Medulla oblongata (tissue), 1 donor: ENCODE measurements at regions not wholly inside any gene's neighbourhood (a gene's known extent, or its start where the extent isn't known, plus 50 kb on each side); places are given as distances from the start of the nearest gene placed in this dataset.
"Not testable (repeated sequence)": the region's sequence is repeated elsewhere in the genome, so short reads cannot be mapped to it uniquely, and the experiment has no call there.

ENCODE experiments used
- DNase-seq: peaks from one replicate; pipeline ENCODE4 v3.0.0-alpha.2; 2015; ENCODE audit errors: extremely low spot score

- DNase-seq = no peak
Measured at GRCh38 chr2:33712674-33713073, 113.6 kb upstream of the FAM98A start.

GRCh38 chr2:33709951-33710350, 110.9 kb upstream of the FAM98A start:
- no peak for DNase-seq

DNA sequence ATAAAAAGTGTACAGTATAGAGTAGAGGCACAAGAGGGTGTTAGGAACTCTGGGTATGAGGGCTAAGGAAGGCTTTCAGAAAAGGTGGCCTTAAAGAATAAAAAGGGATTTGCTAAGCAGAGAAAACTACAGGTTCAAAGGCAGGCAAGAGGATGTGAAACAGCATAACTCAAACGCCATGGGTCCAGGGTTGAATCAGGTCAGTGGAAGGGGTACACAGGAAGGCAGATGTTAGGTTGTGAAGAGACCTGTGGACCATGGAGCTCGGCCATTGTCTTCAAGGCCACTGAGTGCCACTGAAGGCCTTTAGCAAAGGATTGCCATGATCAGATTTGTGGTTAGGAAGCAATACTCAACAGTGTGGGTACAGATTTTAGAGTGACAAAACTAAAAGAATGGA, 108.2 kb upstream of the FAM98A start:
- no peak for DNase-seq

DNA sequence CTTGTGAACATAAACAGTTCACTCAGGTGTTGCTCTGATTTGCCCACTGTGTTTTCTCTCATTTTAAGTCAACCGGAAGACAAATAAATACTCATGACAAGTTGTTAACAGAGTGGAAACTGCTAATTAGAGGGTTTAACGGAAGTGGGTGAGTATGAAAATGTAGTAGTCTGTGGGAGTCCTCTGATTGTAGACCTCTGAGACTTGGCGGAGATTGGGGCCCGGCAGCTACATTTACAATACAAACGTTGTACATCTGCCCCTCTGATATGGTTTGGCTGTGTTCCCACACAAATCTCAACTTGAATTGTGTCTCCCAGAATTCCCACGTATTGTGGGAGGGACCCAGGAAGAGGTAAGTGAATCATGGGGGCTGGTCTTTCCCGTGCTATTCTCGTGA, 107.3 kb upstream of the FAM98A start:
- no peak for DNase-seq

DNA sequence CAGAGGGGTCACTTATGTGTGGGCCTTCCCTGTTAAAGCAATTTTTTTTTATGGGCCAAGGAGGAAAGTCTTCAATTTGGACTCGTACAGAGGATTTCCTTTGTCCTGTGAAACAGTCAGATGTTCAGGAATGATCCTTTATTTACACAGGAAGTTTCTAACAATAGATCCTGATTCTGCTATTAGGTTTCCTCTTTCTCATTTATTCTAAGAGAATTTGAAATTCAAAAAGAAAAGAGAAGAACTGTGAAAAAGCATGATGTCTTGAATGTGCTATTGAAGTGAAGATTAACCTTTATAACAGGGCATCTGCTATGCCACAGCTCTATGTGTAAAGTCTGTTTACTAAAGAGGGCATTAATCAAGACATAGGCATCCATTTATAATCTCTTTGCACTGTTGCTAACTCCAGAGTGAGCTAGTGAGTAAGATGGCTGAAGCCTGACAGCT, 105.3 kb upstream of the FAM98A start:
- no peak for DNase-seq

DNA sequence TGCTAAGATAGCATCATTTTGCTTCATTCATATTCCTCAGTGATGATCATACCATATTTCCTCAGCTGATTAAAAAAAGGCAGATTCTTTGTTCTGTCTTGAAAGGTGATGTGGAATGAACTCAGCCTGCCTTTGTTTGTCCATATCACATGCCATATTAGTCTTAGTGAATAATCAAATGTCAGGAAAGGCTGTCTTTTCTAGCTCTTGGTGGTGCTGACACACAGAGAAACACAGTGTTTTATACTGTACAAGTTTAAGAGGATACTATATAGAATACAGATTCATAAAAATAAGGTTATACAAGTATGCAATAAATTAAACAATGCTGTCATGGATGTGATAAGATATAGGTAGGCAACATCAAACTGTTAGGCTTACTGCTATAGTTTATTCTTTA, 97.1 kb upstream of the FAM98A start:
- no peak for DNase-seq

- no peak for DNase-seq
Measured at GRCh38 chr2:33694904-33695303, 95.8 kb upstream of the FAM98A start.

DNA sequence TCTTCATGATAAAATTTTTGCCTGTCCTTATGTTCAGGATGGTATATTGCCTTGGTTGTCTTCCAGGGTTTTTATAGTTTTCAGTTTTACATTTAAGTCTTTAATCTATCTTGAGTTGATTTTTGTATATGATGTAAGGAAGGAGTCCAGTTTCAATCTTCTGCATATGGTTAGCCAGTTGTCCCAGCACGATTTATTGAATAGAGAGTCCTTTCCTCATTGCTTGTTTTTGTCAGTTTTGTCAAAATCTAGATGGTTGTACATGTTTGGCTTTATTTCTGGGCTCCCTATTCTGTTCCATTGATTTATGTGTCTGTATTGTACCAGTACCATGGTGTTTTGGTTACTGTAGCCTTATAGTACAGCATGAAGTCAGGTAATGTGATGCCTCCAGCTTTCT, 91.6 kb upstream of the FAM98A start:
- DNase-seq = not testable (repeated sequence)

- peak; percentile 34 for DNase-seq
Measured at GRCh38 chr2:33681364-33681757, 82.3 kb upstream of the FAM98A start.

GRCh38 chr2:33680644-33681363, 81.7 kb upstream of the FAM98A start:
- DNase-seq = peak; percentile 4

- DNase-seq = no peak
Measured at GRCh38 chr2:33678436-33678835, 79.3 kb upstream of the FAM98A start.

DNA sequence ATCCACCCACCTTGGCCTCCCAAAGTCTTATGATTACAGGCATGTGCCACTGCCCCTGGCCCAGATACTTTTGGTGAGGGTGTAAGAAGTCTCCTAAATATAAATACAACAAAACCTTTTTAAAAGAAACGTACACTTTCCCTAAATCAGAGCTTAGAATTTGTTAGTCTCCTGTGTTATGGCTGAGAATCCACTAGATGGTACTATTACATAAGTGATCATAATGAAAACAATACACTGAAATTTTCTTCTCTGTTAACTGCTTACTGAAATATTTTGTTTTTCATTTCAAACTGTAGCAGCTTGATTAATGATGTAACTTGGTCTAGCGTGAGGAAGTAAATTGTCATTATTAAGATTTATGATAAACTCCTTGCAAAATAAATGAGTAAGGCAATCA, 74.8 kb upstream of the FAM98A start:
- DNase-seq = peak; percentile 34

DNA sequence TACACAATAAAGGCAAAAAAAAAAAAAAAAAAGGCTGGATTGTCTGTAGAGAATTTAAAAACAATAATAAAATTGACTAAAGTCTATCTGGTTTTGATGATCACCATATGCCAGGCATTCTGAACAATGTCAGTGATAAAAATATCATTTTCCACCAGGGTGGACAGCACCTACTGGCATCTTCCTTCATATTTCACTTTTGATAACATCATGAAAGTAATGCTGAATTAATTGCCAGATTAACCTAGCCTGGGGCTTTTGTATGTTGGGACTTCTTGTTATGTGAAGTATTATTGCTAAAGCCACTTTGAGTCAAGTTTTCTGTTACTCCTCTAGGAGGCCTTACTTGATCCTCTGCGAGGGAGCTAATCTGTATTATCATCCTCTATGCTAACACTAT, 73.8 kb upstream of the FAM98A start:
- DNase-seq = no peak

DNA sequence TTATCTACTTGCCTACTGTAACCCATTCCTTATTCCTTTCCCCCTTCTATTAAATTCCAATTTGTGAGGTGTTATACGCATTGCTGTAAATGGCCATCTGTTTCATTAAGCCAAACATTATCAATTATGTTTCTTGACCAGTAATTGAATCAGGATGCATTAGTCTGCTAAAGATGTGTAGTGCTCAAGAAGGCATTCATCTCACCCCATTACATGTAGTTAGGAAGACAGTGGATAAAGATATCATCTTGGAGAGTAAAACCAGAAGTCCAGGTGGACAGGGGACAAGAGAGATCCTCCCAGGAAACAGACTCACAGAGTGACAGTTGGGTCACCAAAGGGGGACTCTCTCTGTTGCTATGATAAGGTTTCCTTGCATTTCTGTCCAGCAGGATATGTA, 73.3 kb upstream of the FAM98A start:
- DNase-seq = no peak

- no peak for DNase-seq
Measured at GRCh38 chr2:33671198-33671597, 72.1 kb upstream of the FAM98A start.

DNA sequence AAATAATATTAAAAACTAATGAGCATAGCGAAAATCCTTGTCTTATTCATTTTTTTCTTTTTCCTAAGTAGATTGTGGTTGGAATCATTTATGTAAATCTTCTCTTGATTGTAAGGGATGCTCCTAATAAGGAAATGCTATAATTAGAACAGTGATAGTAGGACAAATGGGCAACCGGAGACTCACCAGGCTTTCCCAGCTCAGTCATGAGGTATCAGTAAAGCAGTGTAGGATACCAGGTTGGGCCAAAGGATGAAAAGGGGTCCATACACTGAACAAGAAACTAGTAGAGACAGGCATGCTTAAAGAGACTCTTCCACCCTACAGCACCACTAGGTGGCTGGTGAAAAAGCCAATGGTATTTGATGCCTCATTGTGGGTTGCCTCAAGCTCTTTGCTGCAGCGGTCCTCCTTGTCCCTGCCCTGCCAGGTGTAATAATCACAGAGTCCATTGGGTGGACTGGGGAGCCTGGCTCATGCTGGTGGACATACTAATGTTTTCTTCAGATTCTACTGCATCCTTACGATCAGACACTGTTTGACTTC, 71.4 kb upstream of the FAM98A start:
- no peak for DNase-seq

DNA sequence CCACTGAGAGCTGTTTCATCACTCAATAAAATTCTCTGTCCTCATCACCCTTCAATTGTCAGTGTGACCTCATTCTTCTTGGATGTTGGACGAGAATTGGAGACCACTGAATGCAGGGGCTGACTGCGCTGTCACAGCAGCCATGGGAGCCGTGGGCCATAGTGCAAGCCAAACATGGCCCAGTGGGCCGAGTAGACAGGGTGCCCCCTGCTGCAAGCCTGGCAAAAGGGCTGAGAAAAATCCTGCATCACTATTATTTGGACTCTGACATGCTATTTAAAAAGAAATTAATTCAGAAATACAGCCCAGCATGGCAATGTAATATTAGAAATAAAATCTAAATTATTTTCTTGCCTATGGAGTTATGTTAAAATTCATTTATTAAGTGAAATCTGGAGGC, 67.8 kb upstream of the FAM98A start:
- no peak for DNase-seq

DNA sequence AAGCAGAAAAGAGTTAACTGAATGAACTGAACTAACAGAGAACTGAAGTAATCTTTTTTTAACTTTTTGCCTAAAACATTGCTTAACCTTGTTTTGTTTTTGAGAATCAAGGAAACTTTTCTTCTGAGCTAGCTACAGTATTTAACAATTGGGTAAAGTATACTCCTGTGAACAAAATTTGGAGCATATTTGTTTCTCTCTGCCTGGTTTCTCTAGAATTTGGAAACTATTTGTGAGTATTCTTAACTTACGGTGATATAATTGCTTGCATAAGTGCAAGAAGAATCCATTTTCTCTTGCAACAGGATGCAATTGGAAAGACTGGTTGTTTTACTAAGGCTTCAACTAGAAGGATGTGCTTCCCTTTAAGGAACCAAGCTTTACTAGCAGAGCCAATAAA, 65.9 kb upstream of the FAM98A start:
- DNase-seq = no peak

- DNase-seq = no peak
Measured at GRCh38 chr2:33660416-33661123, 61.5 kb upstream of the FAM98A start.

DNA sequence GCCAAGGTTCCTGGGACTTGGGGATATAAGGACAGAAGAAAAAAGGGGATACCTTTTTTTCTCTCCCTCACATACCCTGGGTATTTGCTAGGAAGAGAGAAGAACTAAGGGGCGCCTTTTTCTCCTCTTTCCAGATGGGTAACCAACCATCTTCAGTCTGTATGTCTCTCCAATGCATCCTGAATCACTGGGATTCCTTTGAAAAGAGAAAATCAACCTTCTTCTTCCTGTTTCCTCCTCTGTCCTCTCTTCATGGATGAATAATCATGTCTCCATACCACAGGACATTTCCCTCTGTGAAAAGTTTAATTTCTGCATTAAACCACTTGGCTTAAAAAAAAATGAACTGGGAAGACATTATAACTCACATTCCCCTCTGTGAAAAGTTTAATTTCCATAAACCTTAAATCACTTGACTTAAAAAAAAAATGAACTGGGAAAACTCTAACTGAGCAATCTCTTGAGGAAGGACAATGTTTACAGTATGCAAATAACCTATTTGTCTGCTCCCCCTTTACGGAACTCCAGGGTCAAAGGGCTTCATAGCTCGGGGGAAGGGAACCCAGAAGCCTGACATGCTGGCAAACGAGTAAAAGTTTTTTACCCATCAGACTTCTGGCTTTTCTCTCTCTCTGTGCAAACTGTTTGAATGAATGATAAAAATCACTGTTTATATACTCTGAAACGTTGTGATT, 56.7 kb upstream of the FAM98A start:
- no peak for DNase-seq

DNA sequence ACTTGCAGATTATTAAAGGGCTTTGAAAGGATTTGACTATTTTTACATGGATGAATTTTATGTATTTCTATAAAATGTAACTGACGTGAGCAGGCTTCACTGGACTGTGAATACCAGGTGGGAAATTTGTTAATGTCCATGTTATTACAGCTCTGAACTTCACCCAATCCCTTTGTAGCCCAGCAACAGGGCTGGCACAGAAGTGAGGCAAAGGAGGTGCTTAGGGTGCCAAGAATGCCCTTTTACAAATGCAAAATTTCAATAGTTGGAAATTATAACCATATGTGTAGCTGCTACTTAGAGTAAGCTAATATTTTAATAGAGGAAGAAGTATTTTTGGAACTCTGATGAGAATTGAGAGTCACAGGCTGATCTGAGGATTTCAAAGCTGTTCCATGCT, 53.7 kb upstream of the FAM98A start:
- no peak for DNase-seq

- DNase-seq = no peak
Measured at GRCh38 chr2:33650171-33650570, 51.1 kb upstream of the FAM98A start.
